GM19240 (cell line): ENCODE measurements at regions not wholly inside any gene's neighbourhood (a gene's known extent, or its start where the extent isn't known, plus 50 kb on each side); places are given as distances from the start of the nearest gene placed in this dataset.
"Not testable (repeated sequence)": the region's sequence is repeated elsewhere in the genome, so short reads cannot be mapped to it uniquely, and the experiment has no call there.

ENCODE experiments used
- DNase-seq: peaks from one replicate; pipeline ENCODE4 v3.0.0; 2011; ENCODE audit warnings: low spot score; ENCODE audit not compliant: insufficient read length

- peak; percentile 48 for DNase-seq
Measured at GRCh38 chr11:71383461-71383860, 64.7 kb downstream of the DHCR7 start.

GRCh38 chr11:71381781-71382505 lies 66.2 kb downstream of the DHCR7 start:
- DNase-seq, result no peak

- DNase-seq, result no peak
Measured at GRCh38 chr11:71379701-71380100, 68.5 kb downstream of the DHCR7 start.

GRCh38 chr11:71373791-71374454 lies 74.3 kb downstream of the DHCR7 start:
- DNase-seq, result peak; percentile 29

- DNase-seq, result no peak
Measured at GRCh38 chr11:71372693-71373657, 75.2 kb downstream of the DHCR7 start.

- DNase-seq, result no peak
Measured at GRCh38 chr11:71371674-71372069, 76.5 kb downstream of the DHCR7 start.

- DNase-seq, result no peak
Measured at GRCh38 chr11:71370895-71371673, 77.1 kb downstream of the DHCR7 start.

GRCh38 chr11:71370020-71370747 lies 78.0 kb downstream of the DHCR7 start:
- no peak for DNase-seq

- no peak for DNase-seq
Measured at GRCh38 chr11:71369411-71369810, 78.8 kb downstream of the DHCR7 start.

- DNase-seq, result no peak
Measured at GRCh38 chr11:71368966-71369365, 79.2 kb downstream of the DHCR7 start.

- DNase-seq, result no peak
Measured at GRCh38 chr11:71367756-71368155, 80.4 kb downstream of the DHCR7 start.

GRCh38 chr11:71367276-71367675 lies 80.9 kb downstream of the DHCR7 start:
- DNase-seq, result not testable (repeated sequence)

- no peak for DNase-seq
Measured at GRCh38 chr11:71366076-71366475, 82.1 kb downstream of the DHCR7 start.

- DNase-seq, result no peak
Measured at GRCh38 chr11:71365626-71366025, 82.6 kb downstream of the DHCR7 start.

- DNase-seq, result no peak
Measured at GRCh38 chr11:71364806-71365205, 83.4 kb downstream of the DHCR7 start.

GRCh38 chr11:71364176-71364671 lies 84.0 kb downstream of the DHCR7 start:
- DNase-seq, result no peak

GRCh38 chr11:71363721-71364120 lies 84.5 kb downstream of the DHCR7 start:
- no peak for DNase-seq

GRCh38 chr11:71358963-71359567 lies 89.1 kb downstream of the DHCR7 start:
- no peak for DNase-seq

GRCh38 chr11:71358122-71358728 lies 90.0 kb downstream of the DHCR7 start:
- DNase-seq, result no peak
